ENCODE measurements at regions not wholly inside any gene's neighbourhood (a gene's known extent, or its start where the extent isn't known, plus 50 kb on each side); places are given as distances from the start of the nearest gene placed in this dataset.

DNA sequence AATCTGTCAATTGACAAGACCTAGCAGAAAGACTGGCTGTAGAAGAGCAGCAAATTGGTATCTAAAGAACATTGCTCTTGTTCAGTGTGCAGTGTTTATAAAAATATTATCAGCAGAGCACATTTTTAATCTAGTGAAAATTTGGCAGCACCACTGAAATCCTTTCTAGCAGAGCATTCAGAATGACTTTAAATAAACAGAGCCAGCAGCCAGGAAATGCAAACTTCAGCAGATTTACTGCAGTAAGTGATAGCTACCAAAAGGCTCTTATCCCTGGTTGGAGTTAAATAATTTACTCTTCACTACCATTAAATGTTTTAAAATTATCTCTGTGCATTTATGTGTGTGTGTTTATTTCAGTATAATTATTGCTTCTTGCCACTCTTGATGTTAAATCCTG, 590.9 kb upstream of the CITED2 start:
- intact Hi-C loops (cut with DNase I), result loop anchor here in 3 of 10 donors (10.0 kb wide), 2 partner anchors 479 to 591 kb away; partner anchors contain the start of gene CITED2 (in 2 of the 3)
- peak; percentile 26 to 62 (median 44) for ATAC-seq
- no peaks in the 10 kb centered on the region for H3K9me3 ChIP-seq
- H3K27ac ChIP-seq, result peak overlapping the region in 10 of 12 donors; percentile 3 to 60 (median 40)
- H3K36me3 ChIP-seq, result no peaks in the 10 kb centered on the region
- DNase-seq, result no peak
- no peak overlapping the region for H3K4me3 ChIP-seq
- no peaks in the 10 kb centered on the region for H3K27me3 ChIP-seq
- TF ChIP-seq, protein P1, sequence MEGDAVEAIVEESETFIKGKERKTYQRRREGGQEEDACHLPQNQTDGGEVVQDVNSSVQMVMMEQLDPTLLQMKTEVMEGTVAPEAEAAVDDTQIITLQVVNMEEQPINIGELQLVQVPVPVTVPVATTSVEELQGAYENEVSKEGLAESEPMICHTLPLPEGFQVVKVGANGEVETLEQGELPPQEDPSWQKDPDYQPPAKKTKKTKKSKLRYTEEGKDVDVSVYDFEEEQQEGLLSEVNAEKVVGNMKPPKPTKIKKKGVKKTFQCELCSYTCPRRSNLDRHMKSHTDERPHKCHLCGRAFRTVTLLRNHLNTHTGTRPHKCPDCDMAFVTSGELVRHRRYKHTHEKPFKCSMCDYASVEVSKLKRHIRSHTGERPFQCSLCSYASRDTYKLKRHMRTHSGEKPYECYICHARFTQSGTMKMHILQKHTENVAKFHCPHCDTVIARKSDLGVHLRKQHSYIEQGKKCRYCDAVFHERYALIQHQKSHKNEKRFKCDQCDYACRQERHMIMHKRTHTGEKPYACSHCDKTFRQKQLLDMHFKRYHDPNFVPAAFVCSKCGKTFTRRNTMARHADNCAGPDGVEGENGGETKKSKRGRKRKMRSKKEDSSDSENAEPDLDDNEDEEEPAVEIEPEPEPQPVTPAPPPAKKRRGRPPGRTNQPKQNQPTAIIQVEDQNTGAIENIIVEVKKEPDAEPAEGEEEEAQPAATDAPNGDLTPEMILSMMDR (IDR thresholded peaks at IDR 0.05), result no peak
- TF ChIP-seq POLR2A (IDR thresholded peaks at IDR 0.05), result no peak
- peaks cover 0 to 45% (median 10%) of the 10 kb centered on the region in 12 donors for H3K4me1 ChIP-seq

DNA sequence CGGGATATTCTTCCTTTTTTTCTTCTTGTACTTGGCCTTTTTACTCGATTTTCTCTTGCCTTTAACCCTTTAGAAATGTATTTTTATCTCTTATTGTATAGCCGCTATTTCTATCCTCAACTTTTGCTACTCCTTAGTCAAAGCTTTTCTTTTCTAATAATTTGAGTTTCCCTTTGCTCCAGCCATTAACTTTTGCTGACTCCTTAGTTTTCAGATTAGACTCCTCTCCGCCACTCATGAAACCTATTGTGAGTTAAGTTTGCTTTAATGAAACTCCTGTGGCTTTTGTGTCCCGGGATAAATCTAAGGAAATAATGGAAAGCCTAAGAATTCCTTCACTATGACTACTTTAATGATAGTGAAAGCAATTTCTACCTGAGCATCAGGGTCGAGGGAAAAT, 590.3 kb upstream of the CITED2 start:
- Histone ChIP-seq H3K27ac (peak overlapping the region in 9 of 12 donors; percentile 3 to 60 (median 44)), H3K4me3 (no peak overlapping the region), H3K4me1 (peaks cover 0 to 45% (median 10%) of the 10 kb centered on the region in 12 donors), H3K36me3 (no peaks in the 10 kb centered on the region), H3K9me3 (no peaks in the 10 kb centered on the region), H3K27me3 (no peaks in the 10 kb centered on the region)
- WGBS, 4 donors, result 69 to 76% (median 73%) methylated on average over 6 of the region's 6 CpGs
- TF ChIP-seq POLR2A (IDR thresholded peaks at IDR 0.05), result no peak
- TF ChIP-seq, protein P1 (IDR thresholded peaks at IDR 0.05), result no peak
- intact Hi-C loops (cut with DNase I), result loop anchor here in 4 of 10 donors (5.0 to 10.0 kb wide), 3 partner anchors 480 to 592 kb away; partner anchors contain the start of gene CITED2 (in 4 of the 4)
- DNase-seq (no peak), ATAC-seq (no peak)

DNA sequence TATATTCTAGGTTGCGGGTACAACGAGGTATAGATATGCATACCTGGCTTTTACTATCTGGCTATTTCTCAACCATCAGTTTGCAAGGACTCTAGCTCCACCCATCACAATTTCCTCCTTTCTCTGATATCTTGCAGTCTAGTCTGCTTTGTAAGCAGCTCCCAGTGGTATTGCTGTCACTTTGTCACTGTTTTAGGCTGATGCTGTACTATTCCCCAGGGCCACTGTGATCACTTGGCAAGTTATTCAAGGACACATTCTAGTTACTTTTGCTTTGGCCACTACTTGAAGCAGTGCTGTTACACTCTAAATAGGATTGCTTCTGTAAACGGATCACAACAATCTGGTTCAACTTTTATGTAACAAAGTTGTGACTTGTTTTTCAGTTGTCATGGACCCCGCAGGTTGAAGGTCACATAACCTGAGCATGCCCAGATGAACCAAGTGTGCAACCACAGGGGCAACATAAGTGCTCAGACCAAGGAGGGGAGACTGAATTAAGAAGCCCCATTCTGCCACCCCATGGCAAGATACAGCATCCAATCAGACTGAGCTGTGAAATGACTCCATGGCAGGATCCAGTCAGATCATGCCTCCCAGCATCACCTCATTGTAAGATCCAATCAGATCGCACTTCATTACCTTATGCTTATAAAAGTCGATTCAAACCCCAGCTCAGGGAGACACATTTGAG, 588.4 kb upstream of the CITED2 start:
- Histone ChIP-seq H3K4me3 (no peak overlapping the region), H3K36me3 (no peaks in the 10 kb centered on the region), H3K9me3 (no peaks in the 10 kb centered on the region), H3K27me3 (no peaks in the 10 kb centered on the region), H3K27ac (peak overlapping the region in 8 of 12 donors; percentile 5 to 60 (median 46)), H3K4me1 (peaks cover 0 to 45% (median 10%) of the 10 kb centered on the region in 12 donors)
- ATAC-seq (peak; percentile 78 to 87 (median 86)), DNase-seq (peak in 3 of 5 donors; percentile 41 to 56 (median 51))
- intact Hi-C loops (cut with DNase I), result loop anchor here in 4 of 10 donors (5.0 to 10.0 kb wide), 3 partner anchors 482 to 590 kb away; partner anchors contain the start of gene CITED2 (in 4 of the 4)
- WGBS, 4 donors, result 68 to 76% (median 75%) methylated on average over 6 of the region's 6 CpGs
- no peak for TF ChIP-seq POLR2A (IDR thresholded peaks at IDR 0.05)
- TF ChIP-seq, protein P1 (IDR thresholded peaks at IDR 0.05), result no peak

DNA sequence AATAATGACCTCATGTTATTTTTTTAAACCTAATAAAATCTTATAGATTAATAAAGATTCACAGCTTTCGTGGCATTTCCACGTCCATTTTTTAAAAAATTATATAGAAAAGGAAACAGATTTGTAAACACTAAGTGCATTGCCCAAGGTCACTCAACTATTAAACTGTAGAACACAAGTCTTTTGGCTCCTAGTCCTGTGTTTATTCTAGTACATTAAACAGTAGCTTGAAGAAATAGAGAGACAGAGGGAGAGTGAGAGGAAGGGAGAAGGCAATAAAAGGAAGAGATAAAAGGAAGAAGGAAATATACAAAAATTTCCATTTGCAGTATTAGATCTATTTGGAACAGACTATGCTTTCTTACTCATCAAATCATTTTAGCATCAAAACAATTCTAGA, 586.7 kb upstream of the CITED2 start:
- ATAC-seq (peak in 1 of 4 donors; percentile 43), DNase-seq (no peak)
- 77 to 79% (median 79%) methylated on average over 2 of the region's 2 CpGs for WGBS, 4 donors
- H3K4me1 ChIP-seq, result peaks cover 0 to 43% (median 9%) of the 10 kb centered on the region in 12 donors
- no peaks in the 10 kb centered on the region for H3K9me3 ChIP-seq
- H3K27ac ChIP-seq, result no peak overlapping the region
- intact Hi-C loops (cut with DNase I), result loop anchor here in 4 of 10 donors (5.0 to 10.0 kb wide), 3 partner anchors 484 to 589 kb away; partner anchors contain the start of gene CITED2 (in 4 of the 4)
- TF ChIP-seq POLR2A (IDR thresholded peaks at IDR 0.05), result no peak
- TF ChIP-seq, protein P1 (IDR thresholded peaks at IDR 0.05), result no peak
- no peaks in the 10 kb centered on the region for H3K36me3 ChIP-seq
- no peak overlapping the region for H3K4me3 ChIP-seq
- no peaks in the 10 kb centered on the region for H3K27me3 ChIP-seq

Data from heart left ventricle (tissue), 16 donors.